T-helper 1 cell treated with Interleukin-12 subunit alpha and Interleukin-12 subunit beta and Interleukin-4 antibody, amounts not matched to agents 30 ng/mL and 1 ng/mL, for 36 hours (primary cell): ENCODE measurements at regions not wholly inside any gene's neighbourhood (a gene's known extent, or its start where the extent isn't known, plus 50 kb on each side); places are given as distances from the start of the nearest gene placed in this dataset.

Experiments used
- intact Hi-C: fragments of 100-400 bp; cut with micrococcal nuclease; formaldehyde crosslinking; loops from one replicate; pipeline ENCODE4 v1.15.1; 2024

GRCh38 chr13:79727086-79727485 is 246.1 kb downstream of the NDFIP2 start:
- intact Hi-C loops: no loop called here

- intact Hi-C loops: no loop called here
Measured at GRCh38 chr13:79725841-79726240, 244.9 kb downstream of the NDFIP2 start.

- intact Hi-C loops: no loop called here
Measured at GRCh38 chr13:79724348-79725103, 243.6 kb downstream of the NDFIP2 start.

- intact Hi-C loops: no loop called here
Measured at GRCh38 chr13:79723519-79724024, 242.6 kb downstream of the NDFIP2 start.

GRCh38 chr13:79722885-79723445 is 242.0 kb downstream of the NDFIP2 start:
- intact Hi-C loops: no loop called here

- intact Hi-C loops: no loop called here
Measured at GRCh38 chr13:79716191-79716590, 235.2 kb downstream of the NDFIP2 start.

GRCh38 chr13:79711631-79712030 is 230.7 kb downstream of the NDFIP2 start:
- intact Hi-C loops: no loop called here

- intact Hi-C loops: no loop called here
Measured at GRCh38 chr13:79710376-79710775, 229.4 kb downstream of the NDFIP2 start.

- intact Hi-C loops: no loop called here
Measured at GRCh38 chr13:79709471-79709870, 228.5 kb downstream of the NDFIP2 start.

- intact Hi-C loops: no loop called here
Measured at GRCh38 chr13:79703772-79704171, 222.8 kb downstream of the NDFIP2 start.

GRCh38 chr13:79695754-79696153 is 214.8 kb downstream of the NDFIP2 start:
- intact Hi-C loops: no loop called here

- intact Hi-C loops: no loop called here
Measured at GRCh38 chr13:79692846-79693245, 211.9 kb downstream of the NDFIP2 start.

GRCh38 chr13:79691826-79692225 is 210.9 kb downstream of the NDFIP2 start:
- intact Hi-C loops: no loop called here

- intact Hi-C loops: no loop called here
Measured at GRCh38 chr13:79688741-79689140, 207.8 kb downstream of the NDFIP2 start.

- intact Hi-C loops: no loop called here
Measured at GRCh38 chr13:79686441-79686840, 205.5 kb downstream of the NDFIP2 start.

- intact Hi-C loops: no loop called here
Measured at GRCh38 chr13:79684371-79684770, 203.4 kb downstream of the NDFIP2 start.

GRCh38 chr13:79682164-79682563 is 201.2 kb downstream of the NDFIP2 start:
- intact Hi-C loops: no loop called here

GRCh38 chr13:79681069-79681468 is 200.1 kb downstream of the NDFIP2 start:
- intact Hi-C loops: no loop called here

- intact Hi-C loops: no loop called here
Measured at GRCh38 chr13:79680485-79680884, 199.5 kb downstream of the NDFIP2 start.

GRCh38 chr13:79679334-79679733 is 198.4 kb downstream of the NDFIP2 start:
- intact Hi-C loops: loop anchor here (2.0 kb wide), 1 partner anchor 685 kb away; no protein-coding TSS in a partner anchor

- intact Hi-C loops: loop anchor here (2.0 kb wide), 1 partner anchor 687 kb away; no protein-coding TSS in a partner anchor
Measured at GRCh38 chr13:79678100-79678499, 197.1 kb downstream of the NDFIP2 start.

GRCh38 chr13:79675931-79676660 is 195.1 kb downstream of the NDFIP2 start:
- intact Hi-C loops: no loop called here
